Heart left ventricle (tissue), 16 donors: ENCODE measurements at regions not wholly inside any gene's neighbourhood (a gene's known extent, or its start where the extent isn't known, plus 50 kb on each side); places are given as distances from the start of the nearest gene placed in this dataset.
A peak's percentile ranks its signal among the peaks of the same experiment; 100 is the strongest.

Experiments used
- ATAC-seq, 4 donors: fragments of 200-7000 bp; cut with Tn5 transposase; one replicate each; pipeline ENCODE4 v1.9.1; 2020 to 2022; ENCODE audit warnings: moderate library complexity in 4 of 4, mild to moderate bottlenecking in 3 of 4, moderate number of reproducible peaks in 1 of 4
- DNase-seq, 5 donors: peaks; one replicate each; pipeline ENCODE4 v3.0.0-alpha.2; 2020
- H3K27ac ChIP-seq, 12 donors: fragments of 200-600 bp; sonication (generic) in 4 of 12; one replicate each; pipeline versions ENCODE4 v1.5.0 to v1.8.0; 2016 to 2022; ENCODE audit warnings: mild to moderate bottlenecking in 2 of 12
- H3K27me3 ChIP-seq, 9 donors: fragments of 200-600 bp; sonication (generic) in 2 of 9; one replicate each; pipeline versions ENCODE4 v1.5.1 to v1.8.0; 2016 to 2022; ENCODE audit warnings: mild to moderate bottlenecking in 3 of 9
- H3K36me3 ChIP-seq, 9 donors: fragments of 200-600 bp; sonication (generic) in 2 of 9; one replicate each; pipeline versions ENCODE4 v1.5.0 to v1.8.0; 2018 to 2022; ENCODE audit warnings: mild to moderate bottlenecking in 2 of 9
- H3K4me1 ChIP-seq, 12 donors: fragments of 200-600 bp; sonication (generic) in 4 of 12; one replicate each; pipeline versions ENCODE4 v1.5.0 to v1.8.0; 2016 to 2022; ENCODE audit warnings: mild to moderate bottlenecking in 3 of 12
- H3K4me3 ChIP-seq, 12 donors: fragments of 200-600 bp; sonication (generic) in 4 of 12; one replicate each; pipeline versions ENCODE4 v1.5.0 to v1.8.0; 2017 to 2022; ENCODE audit warnings: mild to moderate bottlenecking in 9 of 12, moderate library complexity in 4 of 12
- H3K9me3 ChIP-seq, 12 donors: fragments of 200-600 bp; sonication (generic) in 4 of 12; one replicate each; pipeline versions ENCODE4 v1.5.0 to v1.8.0; 2016 to 2022; ENCODE audit warnings: mild to moderate bottlenecking in 1 of 12
- CTCF ChIP-seq, 12 donors: fragments of 200-600 bp; sonication (generic) in 4 of 12; IDR thresholded peaks; one replicate each; pipeline versions ENCODE4 v1.5.0 to v1.8.0; 2018 to 2022; ENCODE audit warnings: antibody characterized with exemption in 12 of 12, mild to moderate bottlenecking in 5 of 12
- POLR2A ChIP-seq, 2 donors: fragments of 450-650 bp; IDR thresholded peaks; one replicate each; pipeline ENCODE4 v1.6.1; 2017; ENCODE audit warnings: antibody characterized with exemption in 2 of 2, mild to moderate bottlenecking in 2 of 2, moderate library complexity in 2 of 2
- WGBS, 4 donors: extraction: QIAGEN DNeasy Blood & Tissue Kit in 2 of 4; methylation state at CpG; one replicate each; pipeline versions ENCODE4 v1.1.5 to v1.1.7; 2013 to 2018; 5-methylcytosine and 5-hydroxymethylcytosine counted together
- intact Hi-C, 10 donors: fragments of 100-400 bp; cut with DNase I; formaldehyde crosslinking; loops; one replicate each; pipeline versions ENCODE4 v1.11.1 to v1.14.2; 2022
- donor health status: ischemic (EF 13 %, LVEDD 7.1; RV severe dilation, severe dysfunction).
- donor health status: healthy with polysubstance abuse.
- donor health status: DM: no; HTN: yes; CAD: no.
- donor health status: DM: no; HTN: no; CAD: no.
- donor health status: ischemic (EF 25% LVEDD 6.9; RV normal size, moderate dysfunction).
- donor health status: ischemic (EF 25% LVEDD 5.7; RV mildly dilated, moderate dysfunction).
- donor health status: healthy.
- donor health status: DM: yes; HTN: yes; CAD: no.
- donor health status: ischemic (EF 35%, LVEDD 5.7; RV mildly dilated, moderate dysfunction).
- donor health status: nonischemic (EF 11% LVEDD 7.7; RV severe dilation, severe dysfunction).
- donor health status: DM: yes; HTN: yes; CAD: no.
- donor health status: PGD.
- donor health status: ischemic (EF 29% LVEDD 5.4; RV normal size, mild dysfunction).
- donor health status: nonischemic (EF 23%, LVEDD 6.1; RV moderate dilation, normal function).

GRCh38 chr6:163834226-163834970, 419.9 kb downstream of the QKI start:
- Histone ChIP-seq H3K27me3 (no peaks in the 10 kb centered on the region), H3K4me1 (peaks cover 0 to 25% (median 11%) of the 10 kb centered on the region in 12 donors), H3K9me3 (peaks cover 0 to 13% (median 0%) of the 10 kb centered on the region in 12 donors), H3K36me3 (no peaks in the 10 kb centered on the region), H3K4me3 (no peak overlapping the region), H3K27ac (no peak overlapping the region)
- peak in 1 of 5 donors; percentile 61 for DNase-seq
- no peak for ATAC-seq
- intact Hi-C loops = loop anchor here in 1 of 10 donors (10.0 kb wide), 1 partner anchor 270 kb away; no protein-coding TSS in a partner anchor
- 89 to 94% (median 93%) methylated on average over 18 to 46 of the region's 46 CpGs for WGBS, 4 donors
- no peak for TF ChIP-seq POLR2A (IDR thresholded peaks at IDR 0.05)
- TF ChIP-seq CTCF (IDR thresholded peaks at IDR 0.05) = no peak

- Histone ChIP-seq H3K27ac (no peak overlapping the region), H3K4me3 (no peak overlapping the region), H3K36me3 (no peaks in the 10 kb centered on the region), H3K27me3 (no peaks in the 10 kb centered on the region), H3K9me3 (peaks cover 0 to 13% (median 0%) of the 10 kb centered on the region in 12 donors), H3K4me1 (peaks cover 0 to 16% (median 0%) of the 10 kb centered on the region in 12 donors)
- no peak for TF ChIP-seq CTCF (IDR thresholded peaks at IDR 0.05)
- TF ChIP-seq POLR2A (IDR thresholded peaks at IDR 0.05) = no peak
- WGBS, 4 donors = 96 to 100% (median 97%) methylated on average over 2 of the region's 2 CpGs
- DNase-seq (no peak), ATAC-seq (no peak)
- intact Hi-C loops = loop anchor here in 1 of 10 donors (10.0 kb wide), 1 partner anchor 273 kb away; no protein-coding TSS in a partner anchor
These were observed 417.2 kb downstream of the QKI start for GRCh38 chr6:163831736-163832135.

GRCh38 chr6:163830641-163831040, 416.1 kb downstream of the QKI start:
- ATAC-seq = no peak
- intact Hi-C loops = loop anchor here in 1 of 10 donors (10.0 kb wide), 1 partner anchor 274 kb away; no protein-coding TSS in a partner anchor
- H3K36me3 ChIP-seq = no peaks in the 10 kb centered on the region
- DNase-seq = no peak
- H3K4me3 ChIP-seq = no peak overlapping the region
- H3K9me3 ChIP-seq = peaks cover 0 to 13% (median 0%) of the 10 kb centered on the region in 12 donors
- H3K27ac ChIP-seq = no peak overlapping the region
- H3K4me1 ChIP-seq = peaks cover 0 to 9% (median 0%) of the 10 kb centered on the region in 12 donors
- no peaks in the 10 kb centered on the region for H3K27me3 ChIP-seq
- no peak for TF ChIP-seq POLR2A (IDR thresholded peaks at IDR 0.05)
- no peak for TF ChIP-seq CTCF (IDR thresholded peaks at IDR 0.05)
- WGBS, 4 donors = 81 to 87% (median 84%) methylated on average over 4 of the region's 4 CpGs

GRCh38 chr6:163828038-163828795, 413.7 kb downstream of the QKI start:
- TF ChIP-seq POLR2A (IDR thresholded peaks at IDR 0.05) (no peak), CTCF (IDR thresholded peaks at IDR 0.05) (no peak)
- 74 to 82% (median 80%) methylated on average over 14 of the region's 14 CpGs for WGBS, 4 donors
- Histone ChIP-seq H3K27me3 (no peaks in the 10 kb centered on the region), H3K36me3 (no peaks in the 10 kb centered on the region), H3K4me1 (peaks cover 0 to 9% (median 0%) of the 10 kb centered on the region in 12 donors), H3K27ac (no peak overlapping the region), H3K4me3 (no peak overlapping the region), H3K9me3 (peaks cover 0 to 13% (median 0%) of the 10 kb centered on the region in 12 donors)
- peak in 3 of 5 donors; percentile 56 to 60 (median 59) for DNase-seq
- intact Hi-C loops = no loop called here
- peak in 3 of 4 donors; percentile 34 to 79 (median 73) for ATAC-seq
